ENCODE measurements at regions not wholly inside any gene's neighbourhood (a gene's known extent, or its start where the extent isn't known, plus 50 kb on each side); places are given as distances from the start of the nearest gene placed in this dataset.
"Not testable (repeated sequence)": the region's sequence is repeated elsewhere in the genome, so short reads cannot be mapped to it uniquely, and the experiment has no call there.

GRCh38 chr5:122209601-122210000, 80.3 kb downstream of the ZNF474 start:
- not testable (repeated sequence) for DNase-seq (ENCODE audit: low read depth); H3K4me3 ChIP-seq (ENCODE audit: low read length)

- TF ChIP-seq, protein P1, sequence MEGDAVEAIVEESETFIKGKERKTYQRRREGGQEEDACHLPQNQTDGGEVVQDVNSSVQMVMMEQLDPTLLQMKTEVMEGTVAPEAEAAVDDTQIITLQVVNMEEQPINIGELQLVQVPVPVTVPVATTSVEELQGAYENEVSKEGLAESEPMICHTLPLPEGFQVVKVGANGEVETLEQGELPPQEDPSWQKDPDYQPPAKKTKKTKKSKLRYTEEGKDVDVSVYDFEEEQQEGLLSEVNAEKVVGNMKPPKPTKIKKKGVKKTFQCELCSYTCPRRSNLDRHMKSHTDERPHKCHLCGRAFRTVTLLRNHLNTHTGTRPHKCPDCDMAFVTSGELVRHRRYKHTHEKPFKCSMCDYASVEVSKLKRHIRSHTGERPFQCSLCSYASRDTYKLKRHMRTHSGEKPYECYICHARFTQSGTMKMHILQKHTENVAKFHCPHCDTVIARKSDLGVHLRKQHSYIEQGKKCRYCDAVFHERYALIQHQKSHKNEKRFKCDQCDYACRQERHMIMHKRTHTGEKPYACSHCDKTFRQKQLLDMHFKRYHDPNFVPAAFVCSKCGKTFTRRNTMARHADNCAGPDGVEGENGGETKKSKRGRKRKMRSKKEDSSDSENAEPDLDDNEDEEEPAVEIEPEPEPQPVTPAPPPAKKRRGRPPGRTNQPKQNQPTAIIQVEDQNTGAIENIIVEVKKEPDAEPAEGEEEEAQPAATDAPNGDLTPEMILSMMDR (conservative IDR thresholded peaks at IDR 0.05; ENCODE audit: low read depth, low read length) = no peak
- H3K4me3 ChIP-seq (ENCODE audit: low read length) = no peak overlapping the region
- DNase-seq (ENCODE audit: low read depth) = no peak
Measured at GRCh38 chr5:122218778-122219177, 89.4 kb downstream of the ZNF474 start.

DNA sequence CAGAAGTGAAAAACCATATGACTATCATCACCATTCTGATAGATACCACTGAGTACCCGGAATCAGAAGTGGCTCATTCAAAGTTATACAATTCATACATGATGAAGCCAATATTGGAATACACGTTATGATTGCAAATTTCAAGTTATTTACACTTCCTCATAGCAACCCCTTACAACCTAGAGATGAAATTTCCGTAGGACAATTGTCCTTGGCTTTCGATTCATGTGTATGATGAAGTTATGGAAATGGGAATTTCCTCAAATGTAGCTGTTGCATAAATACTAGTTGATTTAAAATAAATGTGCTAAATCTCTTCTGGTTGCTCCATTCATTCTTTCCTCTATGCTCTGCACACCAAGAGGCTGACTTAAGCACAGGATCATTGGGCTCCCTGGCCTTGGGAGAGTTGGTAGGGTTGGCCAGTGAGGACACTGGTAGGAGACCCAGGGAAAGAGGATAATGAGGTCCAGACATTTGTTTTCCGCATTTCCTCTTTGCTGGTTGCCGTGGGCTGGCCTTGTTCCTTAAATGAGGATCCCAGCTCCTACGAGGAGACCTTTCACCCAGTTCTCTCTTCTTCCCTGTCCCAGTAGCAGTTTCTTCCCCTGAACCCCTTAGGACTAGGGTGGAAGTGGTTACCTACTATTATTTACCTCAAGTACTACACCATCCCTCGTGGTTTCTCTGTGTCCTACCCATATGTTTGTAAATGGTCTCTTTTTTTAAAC, 90.3 kb downstream of the ZNF474 start:
- TF ChIP-seq, protein P1 (conservative IDR thresholded peaks at IDR 0.05; ENCODE audit: low read depth, low read length) = no peak
- H3K4me3 ChIP-seq (ENCODE audit: low read length) = no peak overlapping the region
- DNase-seq (ENCODE audit: low read depth) = no peak

DNA sequence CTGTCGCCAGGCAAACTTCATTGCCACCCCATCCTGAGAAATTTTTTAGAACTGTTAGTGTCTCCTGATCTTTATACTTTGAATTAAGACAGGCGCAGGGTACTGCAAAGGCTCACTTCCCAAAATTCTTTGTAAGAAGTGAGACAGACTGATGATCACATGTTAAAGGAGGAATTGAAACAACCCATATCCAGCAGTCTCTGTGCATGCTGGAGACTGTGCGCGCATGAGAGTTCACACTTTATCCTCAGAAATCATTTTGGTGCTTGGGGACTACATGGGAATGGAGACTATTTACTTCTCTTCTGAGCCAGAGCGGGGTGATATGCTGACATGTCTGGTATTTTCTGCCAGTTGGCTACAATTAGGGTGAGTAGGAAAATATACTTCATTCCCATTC, 91.2 kb downstream of the ZNF474 start:
- DNase-seq (ENCODE audit: low read depth) = no peak
- TF ChIP-seq, protein P1 (conservative IDR thresholded peaks at IDR 0.05; ENCODE audit: low read depth, low read length) = no peak
- no peak overlapping the region for H3K4me3 ChIP-seq (ENCODE audit: low read length)

DNA sequence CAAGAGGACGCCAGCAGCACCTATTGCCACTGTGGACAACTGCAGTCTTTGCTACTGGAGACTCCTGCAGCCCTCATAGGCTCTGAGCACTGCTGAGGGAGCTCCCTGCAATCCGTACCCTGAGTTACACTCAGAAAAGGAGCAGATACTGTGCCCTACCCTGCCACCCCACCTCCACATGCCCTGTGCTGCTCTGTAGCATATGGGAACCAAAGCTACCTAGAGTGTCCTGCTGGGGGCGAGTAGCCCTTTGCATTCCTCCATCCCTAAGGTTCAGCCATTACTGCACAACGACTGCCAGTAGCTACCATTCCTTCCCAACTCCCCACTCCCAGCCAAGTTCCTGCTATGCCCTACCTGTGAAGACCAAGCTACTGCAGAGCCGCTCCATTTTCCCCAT, 90.2 kb upstream of the SNCAIP start:
- H3K4me3 ChIP-seq (ENCODE audit: low read length) = no peak overlapping the region
- TF ChIP-seq, protein P1 (conservative IDR thresholded peaks at IDR 0.05; ENCODE audit: low read depth, low read length) = no peak
- DNase-seq (ENCODE audit: low read depth) = no peak

DNA sequence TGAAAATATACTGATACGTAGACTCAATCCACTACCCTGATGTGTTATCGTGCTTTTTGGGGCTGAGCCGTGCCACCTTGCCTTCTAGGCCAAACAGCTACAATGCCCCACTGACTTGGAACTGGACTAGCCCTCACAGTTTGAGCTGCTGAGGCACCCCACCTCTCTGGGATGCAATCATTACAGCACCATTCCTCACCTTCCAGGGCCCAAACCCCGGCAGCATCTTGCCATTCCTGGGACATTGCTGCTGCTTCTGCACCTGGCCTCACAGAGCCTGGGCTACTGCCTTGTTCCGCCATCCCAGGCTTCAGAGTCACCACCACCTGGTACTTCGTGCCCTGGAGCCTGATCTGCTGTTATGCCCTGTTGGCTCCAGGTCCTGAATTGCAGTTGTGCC, 89.5 kb upstream of the SNCAIP start:
- TF ChIP-seq, protein P1 (conservative IDR thresholded peaks at IDR 0.05; ENCODE audit: low read depth, low read length) = no peak
- H3K4me3 ChIP-seq (ENCODE audit: low read length) = no peak overlapping the region
- no peak for DNase-seq (ENCODE audit: low read depth)

- DNase-seq (ENCODE audit: low read depth) = no peak
- H3K4me3 ChIP-seq (ENCODE audit: low read length) = no peak overlapping the region
- TF ChIP-seq, protein P1 (conservative IDR thresholded peaks at IDR 0.05; ENCODE audit: low read depth, low read length) = no peak
Measured at GRCh38 chr5:122228728-122229392, 83.2 kb upstream of the SNCAIP start.
